ENCODE measurements at regions not wholly inside any gene's neighbourhood (a gene's known extent, or its start where the extent isn't known, plus 50 kb on each side); places are given as distances from the start of the nearest gene placed in this dataset.

DNA sequence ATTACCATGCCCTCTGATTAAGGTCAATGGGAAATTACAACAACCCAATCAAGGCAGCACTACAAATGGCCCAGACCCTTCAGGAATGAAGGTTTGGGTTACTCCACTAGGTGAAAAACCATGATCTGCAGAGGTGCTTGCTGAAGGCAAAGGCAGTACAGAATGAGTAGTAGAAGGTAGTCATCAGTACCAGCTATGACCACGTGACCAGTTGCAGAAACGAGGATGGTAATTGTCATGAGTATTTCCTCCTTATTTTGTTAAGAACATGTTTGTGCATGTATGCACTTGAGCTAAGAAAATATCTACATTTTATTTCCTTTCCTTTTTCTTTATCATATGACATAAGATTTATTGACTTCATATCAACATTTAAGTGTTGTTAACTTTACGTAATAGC is 607.1 kb downstream of the KCNT2 start:
- Histone ChIP-seq H3K36me3 (ENCODE audit: control insufficient read depth, low read length) (no peaks in the 10 kb centered on the region), H3K27me3 (ENCODE audit: control insufficient read depth, low read length) (no peaks in the 10 kb centered on the region), H4K20me1 (ENCODE audit: control insufficient read depth, insufficient read depth, low read depth, low read length) (no peaks in the 10 kb centered on the region), H3K9me3 (ENCODE audit: control insufficient read depth, insufficient read depth, low read length) (no peaks in the 10 kb centered on the region; the same call in 1 of the 2 replicates), H3K79me2 (ENCODE audit: control insufficient read depth, low read length) (no peaks in the 10 kb centered on the region), H3K27ac (ENCODE audit: low read depth, low read length) (no peak overlapping the region), H3K4me2 (ENCODE audit: low read length) (no peak overlapping the region), H3K4me3 (ENCODE audit: low read length) (no peak overlapping the region), H3F3A (ENCODE audit: control insufficient read depth, insufficient read depth) (no peaks in the 10 kb centered on the region), H3K4me1 (ENCODE audit: control insufficient read depth, low read length) (no peaks in the 10 kb centered on the region), H3K9me2 (replicated peaks; ENCODE audit: control insufficient read depth, low read length) (no peaks in the 10 kb centered on the region)
- no peak for TF ChIP-seq CTCF (IDR thresholded peaks at IDR 0.05; ENCODE audit: low read depth, low read length, poor library complexity, severe bottlenecking)
- no peak for TF ChIP-seq EZH2phosphoT487 (IDR thresholded peaks at IDR 0.05; ENCODE audit: borderline replicate concordance, low read length)

GRCh38 chr1:195999022-195999421 is 609.2 kb downstream of the KCNT2 start:
- no peak overlapping the region for H3K27ac ChIP-seq (ENCODE audit: low read depth, low read length)
- no peak overlapping the region for H3K4me3 ChIP-seq (ENCODE audit: low read length)
- no peaks in the 10 kb centered on the region for H3K4me1 ChIP-seq (ENCODE audit: control insufficient read depth, low read length)
- no peak overlapping the region for H3K4me2 ChIP-seq (ENCODE audit: low read length)
- H3K27me3 ChIP-seq (ENCODE audit: control insufficient read depth, low read length) = no peaks in the 10 kb centered on the region
- H4K20me1 ChIP-seq (ENCODE audit: control insufficient read depth, insufficient read depth, low read depth, low read length) = no peaks in the 10 kb centered on the region
- H3K79me2 ChIP-seq (ENCODE audit: control insufficient read depth, low read length) = no peaks in the 10 kb centered on the region
- H3K36me3 ChIP-seq (ENCODE audit: control insufficient read depth, low read length) = no peaks in the 10 kb centered on the region
- no peaks in the 10 kb centered on the region; the same call in 1 of the 2 replicates for H3K9me3 ChIP-seq (ENCODE audit: control insufficient read depth, insufficient read depth, low read length)
- no peaks in the 10 kb centered on the region for H3F3A ChIP-seq (ENCODE audit: control insufficient read depth, insufficient read depth)
- no peaks in the 10 kb centered on the region for H3K9me2 ChIP-seq (replicated peaks; ENCODE audit: control insufficient read depth, low read length)
- no peak for TF ChIP-seq CTCF (IDR thresholded peaks at IDR 0.05; ENCODE audit: low read depth, low read length, poor library complexity, severe bottlenecking)

GRCh38 chr1:195981448-195982139 is 626.6 kb downstream of the KCNT2 start:
- Histone ChIP-seq H3K4me3 (ENCODE audit: low read length) (no peak overlapping the region), H4K20me1 (ENCODE audit: control insufficient read depth, insufficient read depth, low read depth, low read length) (no peaks in the 10 kb centered on the region), H3F3A (ENCODE audit: control insufficient read depth, insufficient read depth) (no peaks in the 10 kb centered on the region), H3K4me2 (ENCODE audit: low read length) (no peak overlapping the region), H3K27me3 (ENCODE audit: control insufficient read depth, low read length) (no peaks in the 10 kb centered on the region), H3K36me3 (ENCODE audit: control insufficient read depth, low read length) (no peaks in the 10 kb centered on the region), H3K9me2 (replicated peaks; ENCODE audit: control insufficient read depth, low read length) (no peaks in the 10 kb centered on the region), H3K4me1 (ENCODE audit: control insufficient read depth, low read length) (no peaks in the 10 kb centered on the region), H3K9me3 (ENCODE audit: control insufficient read depth, insufficient read depth, low read length) (no peaks in the 10 kb centered on the region), H3K27ac (ENCODE audit: low read depth, low read length) (no peak overlapping the region), H3K79me2 (ENCODE audit: control insufficient read depth, low read length) (no peaks in the 10 kb centered on the region)
- no peak for TF ChIP-seq CTCF (IDR thresholded peaks at IDR 0.05; ENCODE audit: low read depth, low read length, poor library complexity, severe bottlenecking)
- TF ChIP-seq EZH2phosphoT487 (IDR thresholded peaks at IDR 0.05; ENCODE audit: borderline replicate concordance, low read length) = no peak
